Activated CD8-positive, alpha-beta memory T cell treated with anti-CD3 and anti-CD28 coated beads for 36 hours (primary cell): ENCODE measurements at regions not wholly inside any gene's neighbourhood (a gene's known extent, or its start where the extent isn't known, plus 50 kb on each side); places are given as distances from the start of the nearest gene placed in this dataset.

Source experiments
- CTCF ChIA-PET: fragments of 350-600 bp; sonication (Branson Sonifier 250); formaldehyde crosslinking; loops from one replicate; lab custom pipeline; 2021; ENCODE audit warnings: antibody characterized with exemption; lab: Charles Lee
- POLR2A ChIA-PET: fragments of 350-600 bp; sonication (Branson Sonifier 250); formaldehyde crosslinking; loops from one replicate; lab custom pipeline; 2021; ENCODE audit warnings: antibody characterized with exemption; lab: Charles Lee

DNA sequence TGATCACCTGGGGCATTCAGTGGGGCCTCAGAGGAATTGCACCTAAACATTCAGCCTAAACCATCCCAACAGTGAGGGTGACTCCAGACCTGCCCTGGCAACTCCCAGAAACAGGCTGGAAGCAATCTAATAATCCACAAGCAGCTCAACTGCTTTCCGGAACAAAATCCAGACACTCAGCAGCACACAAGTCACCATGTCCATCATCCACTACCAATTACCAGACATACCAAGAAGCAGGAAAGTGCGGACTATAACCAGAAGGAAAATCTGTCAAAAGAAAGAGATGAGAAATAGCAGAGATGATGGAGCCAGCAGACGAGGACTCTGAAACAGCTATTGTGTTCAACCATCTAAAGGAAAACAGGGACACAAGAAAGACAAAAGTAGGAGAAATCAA lies 342.6 kb upstream of the ZMIZ1 start:
- CTCF ChIA-PET: no interaction called here

DNA sequence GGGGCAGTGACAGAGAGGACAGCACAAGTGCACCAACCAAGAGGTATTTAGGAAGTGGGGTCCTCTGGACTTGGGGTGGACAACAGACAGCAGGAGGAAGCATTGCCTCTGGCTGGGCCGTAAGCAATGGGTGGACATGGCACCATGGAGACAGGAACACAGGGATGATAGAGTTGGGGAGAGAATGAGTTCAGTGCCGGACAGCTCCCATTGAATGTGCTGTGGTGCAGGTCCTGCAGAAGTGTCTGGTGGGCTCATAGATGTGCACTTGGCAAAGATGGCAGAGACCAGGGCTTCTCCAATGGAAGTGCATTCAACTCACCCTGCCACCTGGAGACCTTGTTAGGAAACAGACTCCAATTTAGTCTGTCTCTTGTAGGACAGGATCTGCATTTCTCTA lies 341.5 kb upstream of the ZMIZ1 start:
- POLR2A ChIA-PET: no interaction called here
- CTCF ChIA-PET: no interaction called here

More for the DNA sequence above, 342.6 kb upstream of the ZMIZ1 start:
- POLR2A ChIA-PET: no interaction called here

DNA sequence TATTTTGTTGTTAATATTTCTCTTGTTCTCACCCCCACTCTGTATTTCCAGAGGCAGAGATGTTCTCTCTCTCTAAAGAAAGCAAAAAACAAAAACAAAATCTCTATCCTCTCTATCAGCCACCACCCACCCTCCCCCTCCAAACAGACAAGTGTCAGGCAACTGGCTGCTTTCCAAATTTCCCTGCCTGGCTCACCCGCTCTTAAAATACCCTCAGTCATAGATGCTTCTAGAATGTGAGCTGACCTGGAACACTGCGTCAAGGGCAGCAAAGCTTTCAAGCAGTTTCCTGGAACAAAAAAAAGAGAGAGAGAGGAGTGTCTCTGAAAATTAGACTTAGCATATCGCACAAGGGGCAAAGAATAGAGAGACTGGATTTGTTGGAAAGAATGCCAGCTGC lies 341.0 kb upstream of the ZMIZ1 start:
- ChIA-PET CTCF (no interaction called here), POLR2A (no interaction called here)

DNA sequence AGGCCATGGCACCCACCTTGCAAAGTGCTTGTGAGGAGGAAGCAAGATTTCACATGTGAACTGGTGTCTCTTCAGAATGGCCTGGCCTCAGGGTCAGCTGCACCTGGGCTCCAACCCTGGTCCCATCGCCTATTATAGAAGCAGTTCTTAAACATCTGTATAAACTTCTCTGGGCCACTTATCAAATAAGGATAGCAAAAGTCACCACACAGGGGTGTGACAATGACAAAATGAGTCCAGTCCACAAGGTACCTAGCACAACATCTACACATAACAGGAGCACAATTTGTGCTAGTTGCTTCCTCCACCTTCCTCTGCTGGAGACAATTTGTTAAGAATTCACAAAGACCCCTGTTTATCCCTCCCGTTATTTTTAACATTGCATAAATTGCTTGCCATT lies 340.6 kb upstream of the ZMIZ1 start:
- ChIA-PET POLR2A (no interaction called here), CTCF (no interaction called here)

DNA sequence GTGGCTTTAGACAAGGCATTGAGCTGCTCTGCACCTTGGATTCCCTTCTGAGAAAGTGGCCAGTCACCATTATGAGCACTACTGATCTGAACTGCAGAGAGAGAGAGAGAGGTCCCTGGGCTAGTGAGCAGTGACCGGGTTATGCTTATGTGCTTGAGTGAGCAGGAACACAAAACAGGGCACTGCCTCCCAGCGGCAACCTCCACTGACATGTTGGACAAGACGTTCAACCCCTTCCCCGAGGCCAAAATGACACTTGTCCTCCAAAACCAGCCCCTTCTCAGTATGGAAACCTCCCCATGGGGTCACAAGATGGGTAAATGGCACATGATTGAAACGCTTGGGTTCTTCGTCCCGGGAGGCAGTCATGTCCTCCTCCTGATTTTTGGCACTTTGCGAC lies 339.4 kb upstream of the ZMIZ1 start:
- POLR2A ChIA-PET: no interaction called here
- CTCF ChIA-PET: no interaction called here

DNA sequence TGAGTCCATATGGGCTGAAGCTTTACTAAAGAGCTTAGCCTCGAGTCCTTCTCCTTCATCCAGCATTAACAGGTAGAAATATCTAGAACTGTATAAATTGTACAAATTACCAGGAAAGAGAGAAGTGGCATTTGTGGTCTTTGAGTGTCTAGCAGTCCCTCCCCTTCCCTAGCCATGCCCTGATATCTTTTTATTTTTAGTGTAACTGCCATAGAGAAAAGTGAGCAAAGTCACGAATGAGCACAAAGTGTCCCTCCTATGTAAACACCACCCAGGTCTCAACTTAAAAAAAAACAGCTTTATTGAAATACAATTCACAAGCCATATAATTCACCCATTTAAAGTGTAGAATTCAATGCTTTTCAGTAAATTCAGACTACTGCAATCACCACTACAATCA lies 339.0 kb upstream of the ZMIZ1 start:
- ChIA-PET POLR2A (no interaction called here), CTCF (no interaction called here)

DNA sequence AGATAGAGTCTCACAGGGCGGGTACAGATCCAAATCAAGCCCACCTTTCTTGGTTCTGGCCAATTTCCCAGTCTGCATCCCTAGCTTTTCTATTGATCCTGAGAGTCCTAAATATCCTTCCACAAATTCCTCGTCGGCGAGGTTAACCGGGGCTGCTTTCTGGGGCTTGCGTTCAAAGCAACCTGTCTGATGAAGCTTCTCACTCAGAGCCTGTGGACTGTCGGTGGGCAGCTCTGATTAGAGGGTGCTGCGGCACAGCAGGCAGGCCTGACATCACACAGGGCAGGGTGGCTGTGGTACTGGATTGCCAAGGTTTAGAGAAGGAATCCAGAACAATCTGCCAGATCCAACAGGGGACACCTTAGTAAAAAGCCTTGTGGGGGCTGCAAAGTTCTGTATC lies 338.0 kb upstream of the ZMIZ1 start:
- CTCF ChIA-PET: no interaction called here
- POLR2A ChIA-PET: no interaction called here

DNA sequence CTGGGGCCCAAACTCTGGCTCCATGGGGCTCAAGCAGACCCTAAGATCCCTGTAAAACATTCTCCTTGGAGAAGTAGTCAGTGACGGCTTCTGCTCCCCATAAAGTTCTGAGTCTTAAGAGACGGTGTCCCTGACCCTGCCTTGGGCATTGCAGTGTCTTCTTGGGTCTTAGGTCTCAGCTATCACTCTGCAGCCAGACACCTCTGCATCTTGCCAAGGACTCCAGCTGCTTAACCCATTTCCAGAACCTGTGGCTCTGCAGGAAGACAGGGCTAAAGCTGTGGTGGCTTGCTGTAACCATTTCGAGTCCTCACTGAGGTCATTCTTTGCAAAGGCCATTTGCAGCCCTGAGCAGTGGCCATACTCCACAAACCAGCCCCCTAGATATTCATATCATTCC lies 337.1 kb upstream of the ZMIZ1 start:
- ChIA-PET CTCF (no interaction called here), POLR2A (no interaction called here)

DNA sequence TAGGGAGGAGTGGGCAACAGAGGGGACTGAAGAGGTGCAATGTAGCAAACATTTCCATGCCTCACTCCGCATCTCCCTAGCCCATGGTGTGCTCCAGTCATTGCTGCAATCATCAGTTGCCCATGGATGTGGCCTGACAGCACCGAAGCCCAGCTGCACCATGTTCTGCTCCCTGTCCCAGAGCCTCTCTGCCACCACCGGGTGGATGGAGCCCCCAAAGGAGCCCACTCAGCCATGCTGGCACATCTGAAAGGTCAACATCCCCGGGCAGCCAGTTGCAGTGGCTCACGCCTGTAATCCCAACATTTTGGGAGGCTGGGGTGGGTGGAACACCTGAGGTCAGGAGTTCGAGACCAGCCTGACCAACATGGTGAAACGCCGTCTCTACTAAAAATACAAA lies 336.4 kb upstream of the ZMIZ1 start:
- POLR2A ChIA-PET: interaction anchor here (0.6 kb wide), 1 partner anchor 523 kb away, joined by 3 read pairs; no protein-coding TSS in a partner anchor
- CTCF ChIA-PET: no interaction called here

DNA sequence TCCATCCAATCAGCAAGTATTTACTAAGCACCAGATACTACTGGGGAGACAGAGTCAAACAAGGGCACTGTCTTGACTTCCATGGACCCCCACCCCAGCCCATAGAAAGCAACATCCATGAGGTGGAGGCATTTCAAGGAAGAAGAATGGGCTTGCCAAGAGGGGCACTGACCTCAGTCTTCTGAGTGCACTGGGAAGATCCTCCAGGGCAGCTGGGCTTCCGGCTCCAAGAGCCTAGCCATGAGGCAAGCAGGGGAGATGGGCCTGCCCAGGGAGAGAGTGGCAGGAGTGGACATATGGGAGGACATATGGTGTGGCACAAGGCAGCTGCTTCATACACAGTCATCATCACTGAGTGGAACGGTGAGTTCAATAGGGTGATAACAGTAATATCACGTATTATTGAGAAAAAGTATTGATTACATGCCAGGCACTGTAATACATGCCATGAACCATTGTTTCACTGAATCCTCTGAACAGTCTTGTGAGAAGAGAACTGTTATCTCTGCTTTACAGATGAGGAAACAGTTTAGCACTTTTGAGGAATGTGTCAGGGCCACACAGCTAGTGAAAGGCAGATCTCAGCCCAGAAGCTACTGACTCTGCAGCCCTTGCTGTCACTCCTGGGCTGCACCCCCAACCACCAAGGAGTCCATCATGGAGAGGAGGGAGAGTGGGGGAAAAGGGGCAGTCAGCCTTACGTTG lies 331.7 kb upstream of the ZMIZ1 start:
- POLR2A ChIA-PET: no interaction called here
- CTCF ChIA-PET: no interaction called here

DNA sequence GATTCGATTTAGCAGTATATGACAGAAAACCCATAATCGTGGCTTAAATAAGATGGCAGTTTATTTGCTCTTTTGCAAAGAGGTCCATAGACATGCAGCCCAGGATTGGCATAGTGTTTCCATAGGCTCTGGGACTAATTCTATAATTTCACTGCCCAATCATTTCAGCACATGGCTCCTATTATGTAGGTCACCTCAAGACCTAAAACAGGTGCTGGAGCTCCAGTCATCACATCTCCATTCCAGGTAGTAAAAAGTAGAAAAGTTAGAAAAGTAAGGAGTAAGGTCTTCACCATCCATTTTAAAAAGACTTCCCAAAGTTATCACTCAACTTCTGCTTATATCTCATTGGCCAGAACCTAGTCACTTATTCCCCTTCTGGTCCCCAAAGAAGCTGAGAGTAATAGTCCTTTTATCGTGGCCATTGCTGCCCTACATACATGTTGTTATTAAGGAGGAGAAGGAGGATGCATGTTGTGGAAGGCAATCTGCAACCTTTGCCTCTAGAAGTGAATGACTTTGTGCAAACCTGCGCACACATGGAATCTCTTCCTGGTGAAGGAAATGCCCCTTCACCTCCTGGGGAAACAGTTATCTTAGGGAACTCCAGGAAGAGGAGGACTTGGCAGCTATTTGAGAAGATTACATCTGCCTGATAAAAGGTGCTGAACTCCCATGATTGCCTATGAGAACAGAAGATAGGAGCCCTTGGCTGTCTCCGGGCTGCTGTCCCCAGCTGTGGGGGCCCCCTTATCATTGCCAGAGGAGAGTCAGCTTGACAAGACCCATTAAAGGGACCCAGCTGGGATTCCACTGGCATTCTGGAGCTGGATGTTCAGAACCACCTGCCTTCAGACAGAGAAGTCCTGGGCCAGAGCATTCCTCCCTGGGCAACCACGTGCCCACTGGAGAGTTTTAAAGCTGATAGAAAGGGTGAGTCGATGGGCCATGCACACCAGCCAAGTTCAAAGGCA lies 330.6 kb upstream of the ZMIZ1 start:
- CTCF ChIA-PET: no interaction called here
- POLR2A ChIA-PET: no interaction called here

DNA sequence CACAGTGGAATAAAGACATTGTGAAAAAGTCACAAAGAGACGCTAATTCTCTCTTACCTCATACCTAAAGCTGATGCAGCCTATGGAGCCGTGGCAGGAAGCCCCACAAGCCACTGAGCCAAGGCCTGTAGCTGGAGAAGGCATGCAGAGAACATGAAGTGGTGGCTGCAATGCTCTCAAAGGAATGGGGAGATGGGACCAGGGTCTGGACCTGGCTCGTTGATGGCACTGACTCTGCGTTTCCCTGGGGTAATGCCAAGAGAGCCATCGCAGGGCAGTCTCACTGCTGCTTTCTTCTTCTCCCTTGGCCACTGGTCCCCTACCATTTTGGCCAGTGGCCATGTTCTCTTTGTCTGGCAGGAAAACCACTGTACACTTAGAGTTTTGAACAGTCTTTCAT lies 329.9 kb upstream of the ZMIZ1 start:
- POLR2A ChIA-PET: no interaction called here
- CTCF ChIA-PET: no interaction called here

DNA sequence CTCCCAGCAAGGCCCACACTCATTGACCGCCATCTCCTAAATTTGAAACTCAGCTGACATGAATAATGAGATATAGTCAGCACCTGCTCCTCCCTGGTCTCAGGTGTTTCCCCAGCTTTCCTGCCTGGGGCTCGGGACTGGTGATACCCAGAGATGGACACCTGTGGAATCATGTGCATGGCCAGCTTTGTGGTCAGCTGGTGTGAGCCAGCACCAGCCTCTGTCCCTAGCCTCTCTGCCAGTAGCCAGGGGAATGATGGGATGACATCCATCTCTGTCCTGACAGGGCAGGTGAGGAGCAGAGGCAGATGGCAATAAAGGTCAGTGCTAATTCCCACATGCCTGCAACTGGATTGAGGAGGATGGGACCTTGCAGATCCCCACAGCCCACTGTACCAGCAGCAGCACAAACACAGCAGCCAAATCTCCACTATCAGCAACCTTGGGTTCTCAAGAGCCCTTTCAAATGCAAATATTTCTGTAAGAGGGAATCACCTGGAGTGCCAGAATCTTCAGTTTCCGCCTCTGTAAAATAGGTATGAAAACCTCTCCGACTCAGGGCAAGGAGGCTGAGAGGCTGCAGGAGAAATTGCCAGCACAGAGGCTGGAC lies 329.2 kb upstream of the ZMIZ1 start:
- POLR2A ChIA-PET: no interaction called here
- CTCF ChIA-PET: no interaction called here

DNA sequence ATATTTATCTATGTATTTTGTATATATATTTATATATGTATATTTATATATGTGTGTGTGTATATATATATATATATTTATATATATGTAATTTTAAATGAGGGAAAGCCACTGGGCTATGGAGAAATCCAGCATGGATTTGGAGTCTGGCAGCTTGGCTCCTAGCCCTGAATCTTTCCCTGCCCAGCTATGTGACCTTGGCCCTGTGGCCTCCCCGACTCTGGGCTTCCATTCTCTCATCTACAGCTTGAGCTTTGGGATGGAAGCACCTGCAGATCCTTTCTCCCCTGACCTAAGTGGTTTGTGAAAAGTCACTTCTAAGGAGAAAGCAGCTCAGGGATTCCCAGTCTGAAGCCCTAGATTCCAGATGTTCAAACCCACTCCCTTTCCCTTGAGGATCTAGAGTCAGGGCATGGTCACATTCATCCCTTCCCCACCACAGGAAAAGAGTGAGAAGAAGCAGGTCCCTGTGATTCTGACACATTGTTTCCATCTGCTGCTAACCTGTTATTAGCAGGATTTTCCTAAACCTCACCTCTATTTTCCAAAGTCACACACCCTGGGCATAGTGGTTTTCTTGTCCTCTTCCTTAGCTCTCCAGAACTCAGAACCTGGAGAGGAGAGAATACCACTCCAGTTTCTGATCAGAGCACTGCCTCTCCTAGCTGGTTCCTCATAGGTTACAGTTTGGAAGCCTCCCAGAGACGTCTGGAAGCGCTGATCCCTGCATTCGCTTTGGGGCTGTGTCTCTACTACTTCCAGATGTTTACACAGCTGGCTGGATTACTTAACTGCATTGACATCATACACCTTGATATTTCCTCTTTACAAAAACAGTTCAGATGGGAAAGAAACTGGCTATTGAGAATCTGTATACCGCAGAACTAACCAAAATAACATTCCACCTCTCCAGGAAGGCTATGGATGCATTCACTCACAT lies 327.5 kb upstream of the ZMIZ1 start:
- POLR2A ChIA-PET: no interaction called here
- CTCF ChIA-PET: interaction anchor here (1.0 kb wide), 1 partner anchor 8 kb away, joined by 3 read pairs; no protein-coding TSS in a partner anchor

DNA sequence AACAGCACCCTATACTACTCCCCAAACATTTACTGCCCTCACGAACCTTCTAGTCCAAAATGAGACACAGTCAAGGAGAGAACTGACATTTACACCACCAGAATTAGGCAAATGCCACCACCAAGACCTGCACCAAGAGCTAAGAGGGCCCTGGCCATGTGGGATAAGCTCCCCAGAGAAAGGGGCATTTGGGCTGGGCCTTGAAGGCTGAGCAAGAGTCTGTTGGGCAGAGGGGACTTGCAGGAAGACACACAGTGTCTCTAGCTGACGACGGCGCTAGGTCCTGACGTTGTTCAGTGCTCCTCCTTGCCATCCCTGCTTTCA lies 326.4 kb upstream of the ZMIZ1 start:
- ChIA-PET POLR2A (no interaction called here), CTCF (interaction anchor here (1.0 kb wide), 1 partner anchor 9 kb away, joined by 3 read pairs; no protein-coding TSS in a partner anchor)

DNA sequence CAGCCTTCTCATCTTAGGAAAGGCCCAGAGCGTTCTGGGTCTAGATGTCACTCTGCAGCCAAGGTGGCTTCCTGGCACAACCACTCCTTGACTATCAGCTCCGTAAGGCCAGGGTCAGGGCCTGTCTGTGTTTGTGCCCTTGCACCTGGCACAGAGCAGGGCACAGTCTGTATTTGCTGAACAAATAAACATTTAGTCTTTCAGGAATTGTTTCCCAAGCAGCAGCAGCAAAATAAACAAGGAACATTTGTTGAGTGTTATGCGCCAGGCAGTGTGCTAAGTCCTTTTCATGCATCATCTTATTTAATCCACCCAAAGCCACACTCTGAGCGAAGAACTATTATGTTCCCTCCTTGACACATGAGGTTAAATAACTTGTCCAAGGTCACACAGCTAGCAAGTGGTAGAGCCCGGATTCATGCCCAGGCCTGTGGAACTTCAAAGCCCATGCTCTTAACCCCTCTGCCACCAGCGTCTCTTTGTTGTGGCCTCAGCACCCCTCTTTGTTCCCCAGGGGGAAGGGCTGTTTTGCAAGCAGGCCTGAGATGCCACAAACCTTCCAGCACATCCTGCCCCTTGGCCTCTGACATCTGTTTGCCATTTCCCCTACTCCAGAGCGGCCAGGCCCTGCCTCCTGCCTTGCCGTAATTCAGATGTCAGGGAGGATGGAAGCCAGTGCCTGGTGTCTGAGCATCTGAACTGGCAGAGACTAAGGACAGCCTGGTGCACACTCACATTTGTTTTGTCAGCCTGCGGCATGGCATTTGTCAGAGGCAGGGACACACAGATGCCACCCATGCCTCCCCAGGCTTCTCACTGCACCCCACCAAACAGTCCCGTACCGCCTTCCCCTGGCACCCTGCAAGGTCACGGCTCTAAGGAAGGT lies 325.8 kb upstream of the ZMIZ1 start:
- ChIA-PET CTCF (interaction anchor here (0.7 to 1.0 kb wide), 3 partner anchors 9 to 1102 kb away, joined by 3 to 4 read pairs (median 3); no protein-coding TSS in a partner anchor), POLR2A (no interaction called here)

DNA sequence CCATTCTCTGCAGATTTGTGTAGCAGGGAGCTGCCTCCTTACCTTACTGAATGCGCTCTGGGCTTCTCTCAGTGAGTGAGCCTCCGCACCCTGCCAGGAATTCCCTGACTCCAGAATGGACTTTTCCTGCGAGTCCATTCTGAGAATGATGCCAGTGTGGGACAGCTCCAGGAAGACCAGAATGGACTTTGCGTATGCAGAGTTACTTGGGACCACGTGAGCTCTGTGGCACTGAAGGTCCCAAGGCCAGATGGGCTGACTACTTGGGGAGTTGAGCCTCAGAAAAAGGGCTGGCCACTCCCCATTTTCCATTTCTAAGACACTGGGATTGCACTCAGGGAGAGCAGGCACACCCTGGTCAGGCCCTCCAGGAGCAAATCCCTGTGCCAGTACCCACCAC lies 324.7 kb upstream of the ZMIZ1 start:
- ChIA-PET POLR2A (no interaction called here), CTCF (no interaction called here)

DNA sequence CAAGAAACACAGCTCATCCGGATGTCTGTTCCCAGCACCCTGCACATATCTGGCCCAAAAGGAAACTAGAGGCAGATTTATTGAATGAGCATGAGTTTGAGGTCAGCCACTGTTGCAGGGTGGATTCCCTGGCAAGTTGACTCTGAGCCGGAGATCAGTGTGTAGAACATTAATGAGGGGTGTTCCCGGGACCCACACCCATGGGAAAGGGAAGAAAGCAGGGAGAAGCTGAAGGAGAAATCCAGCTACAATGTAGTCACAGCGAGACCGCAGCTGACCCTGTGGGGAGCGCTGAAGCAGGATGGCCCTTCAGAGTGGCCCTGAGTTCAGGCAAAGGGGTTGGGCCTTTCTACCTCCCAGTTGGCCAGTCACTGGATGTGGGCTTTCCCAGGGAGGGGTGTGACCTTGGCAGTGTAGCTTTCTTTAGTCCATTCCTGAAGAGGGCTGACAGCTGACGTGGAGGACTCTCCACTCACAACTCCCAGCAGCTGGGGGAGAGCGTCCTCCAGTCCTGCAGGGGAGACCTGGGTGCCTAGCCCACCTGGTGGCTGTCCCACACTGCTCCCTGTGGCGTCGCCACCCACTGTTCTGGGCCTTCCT lies 324.2 kb upstream of the ZMIZ1 start:
- POLR2A ChIA-PET: no interaction called here
- CTCF ChIA-PET: no interaction called here
